H9 (cell line): ENCODE measurements at regions not wholly inside any gene's neighbourhood (a gene's known extent, or its start where the extent isn't known, plus 50 kb on each side); places are given as distances from the start of the nearest gene placed in this dataset.

Source experiments
- DNase-seq: peaks from one replicate; pipeline ENCODE4 v3.0.0-alpha.2; 2017
- H2AFZ ChIP-seq: one replicate; pipeline ENCODE4 v1.6.1; 2013; ENCODE audit warnings: mild to moderate bottlenecking, low read length, control low read depth, moderate library complexity
- H2AK5ac ChIP-seq: 2 replicates; pipeline ENCODE4 v1.6.1; 2013; ENCODE audit warnings: low read length, control low read depth, mixed read lengths; ENCODE audit not compliant: insufficient read length
- H2BK120ac ChIP-seq: one replicate; pipeline ENCODE4 v1.6.1; 2013; ENCODE audit warnings: low read depth, mild to moderate bottlenecking, low read length, control low read depth, inconsistent platforms; ENCODE audit not compliant: poor library complexity, severe bottlenecking
- H2BK12ac ChIP-seq: 2 replicates; pipeline ENCODE4 v1.6.1; 2013; ENCODE audit warnings: low read length, control low read depth, mixed read lengths, low read depth; ENCODE audit not compliant: insufficient read length
- H2BK15ac ChIP-seq: 2 replicates; pipeline ENCODE4 v1.6.1; 2013; ENCODE audit warnings: low read depth, low read length, control low read depth
- H2BK20ac ChIP-seq: one replicate; pipeline ENCODE4 v1.6.1; 2013; ENCODE audit warnings: low read depth, mild to moderate bottlenecking, low read length, control low read depth, inconsistent platforms; ENCODE audit not compliant: poor library complexity, severe bottlenecking
- H2BK5ac ChIP-seq: 2 replicates; pipeline ENCODE4 v1.6.1; 2013; ENCODE audit warnings: low read length, control low read depth, mixed read lengths; ENCODE audit not compliant: insufficient read length
- H3K14ac ChIP-seq: 2 replicates; pipeline ENCODE4 v1.6.1; 2013; ENCODE audit warnings: low read length, control low read depth; ENCODE audit not compliant: insufficient read depth
- H3K18ac ChIP-seq: 2 replicates; pipeline ENCODE4 v1.6.1; 2013; ENCODE audit warnings: low read depth, mild to moderate bottlenecking, mixed read lengths, low read length, control low read depth; ENCODE audit not compliant: insufficient read length
- H3K23ac ChIP-seq: 2 replicates; pipeline ENCODE4 v1.6.1; 2013; ENCODE audit warnings: low read length, control low read depth, mixed read lengths, low read depth; ENCODE audit not compliant: insufficient read length
- H3K23me2 ChIP-seq: 2 replicates; pipeline ENCODE4 v1.6.1; 2013; ENCODE audit warnings: low read depth, mild to moderate bottlenecking, mixed read lengths, low read length, control low read depth; ENCODE audit not compliant: insufficient read length, poor library complexity, severe bottlenecking
- H3K27ac ChIP-seq: 2 replicates; pipeline ENCODE4 v1.5.1; 2013; ENCODE audit warnings: low read length, control low read depth, mixed read lengths, low read depth; ENCODE audit not compliant: insufficient read length
- H3K27me3 ChIP-seq: 2 replicates; pipeline ENCODE4 v1.6.1; 2013; ENCODE audit warnings: low read length, control low read depth, inconsistent platforms; ENCODE audit not compliant: insufficient read depth
- H3K4ac ChIP-seq: 2 replicates; pipeline ENCODE4 v1.6.1; 2013; ENCODE audit warnings: low read depth, mild to moderate bottlenecking, control low read depth, inconsistent platforms, low read length, moderate library complexity
- H3K4me1 ChIP-seq: 2 replicates; pipeline ENCODE4 v1.6.1; 2013; ENCODE audit warnings: low read length, control low read depth, inconsistent platforms; ENCODE audit not compliant: insufficient read depth
- H3K4me2 ChIP-seq: 2 replicates; pipeline ENCODE4 v1.6.1; 2013; ENCODE audit warnings: low read length, control low read depth, mixed read lengths; ENCODE audit not compliant: insufficient read length, insufficient read depth
- H3K56ac ChIP-seq: 2 replicates; pipeline ENCODE4 v1.6.1; 2013; ENCODE audit warnings: low read depth, mild to moderate bottlenecking, mixed read lengths, low read length, control low read depth; ENCODE audit not compliant: insufficient read length
- H3K79me1 ChIP-seq: 2 replicates; pipeline ENCODE4 v1.6.1; 2013; ENCODE audit warnings: low read depth, mild to moderate bottlenecking, moderate library complexity, low read length, control low read depth, inconsistent platforms; ENCODE audit not compliant: insufficient read depth, poor library complexity, severe bottlenecking
- H3K79me2 ChIP-seq: 2 replicates; pipeline ENCODE4 v1.6.1; 2013; ENCODE audit warnings: low read length, control low read depth, inconsistent platforms; ENCODE audit not compliant: insufficient read depth
- H3K9ac ChIP-seq: 2 replicates; pipeline ENCODE4 v1.6.1; 2013; ENCODE audit warnings: low read length, control low read depth, mixed read lengths; ENCODE audit not compliant: insufficient read length; ENCODE audit errors: extremely low read depth
- H3K9me3 ChIP-seq: one replicate; pipeline ENCODE4 v1.6.1; 2013; ENCODE audit warnings: low read depth, low read length, inconsistent platforms; ENCODE audit not compliant: control insufficient read depth
- H3T11ph ChIP-seq: one replicate; pipeline ENCODE4 v1.6.1; 2013; ENCODE audit warnings: mild to moderate bottlenecking, low read length, control low read depth, inconsistent platforms
- H4K20me1 ChIP-seq: one replicate; pipeline ENCODE4 v1.6.1; 2013; ENCODE audit not compliant: control insufficient read depth, insufficient read length, insufficient read depth
- H4K5ac ChIP-seq: 2 replicates; pipeline ENCODE4 v1.6.1; 2013; ENCODE audit warnings: low read depth, mild to moderate bottlenecking, mixed read lengths, low read length, control low read depth; ENCODE audit not compliant: insufficient read length
- H4K8ac ChIP-seq: replicated peaks from 2 replicates; pipeline ENCODE4 v1.6.1; 2013; ENCODE audit warnings: low read length, control low read depth, mixed read lengths, low read depth; ENCODE audit not compliant: insufficient read length
- H4K91ac ChIP-seq: 2 replicates; pipeline ENCODE4 v1.6.1; 2013; ENCODE audit warnings: low read depth, mild to moderate bottlenecking, moderate library complexity, mixed read lengths, low read length, control low read depth; ENCODE audit not compliant: insufficient read length
- H3K27ac Mint-ChIP-seq, 3 experiments: 2 replicates in 2 of 3; 3 replicates in 1 of 3; pipeline ENCODE4 v1.8.0; 2020 to 2021; ENCODE audit warnings: mixed read lengths in 3 of 3, mild to moderate bottlenecking in 1 of 3, moderate library complexity in 1 of 3
- H3K27me3 Mint-ChIP-seq: 2 replicates; pipeline ENCODE4 v1.8.0; 2021; ENCODE audit warnings: low read depth, mild to moderate bottlenecking, moderate library complexity, mixed read lengths
- H3K36me3 Mint-ChIP-seq, 3 experiments: 2 replicates in 2 of 3; 3 replicates in 1 of 3; pipeline ENCODE4 v1.8.0; 2020 to 2021; ENCODE audit warnings: low read depth in 3 of 3, mixed read lengths in 3 of 3; ENCODE audit not compliant: insufficient read depth in 1 of 3
- H3K4me1 Mint-ChIP-seq, 2 experiments: 2 replicates each; pipeline ENCODE4 v1.8.0; 2020; ENCODE audit warnings: mixed read lengths in 2 of 2
- H3K4me3 Mint-ChIP-seq, 2 experiments: 2 replicates in 1 of 2; 3 replicates in 1 of 2; pipeline ENCODE4 v1.8.0; 2020 to 2021; ENCODE audit warnings: mild to moderate bottlenecking in 2 of 2, mixed read lengths in 2 of 2, moderate library complexity in 1 of 2
- H3K9me3 Mint-ChIP-seq, 2 experiments: 2 replicates in 1 of 2; 3 replicates in 1 of 2; pipeline ENCODE4 v1.8.0; 2020; ENCODE audit warnings: mild to moderate bottlenecking in 2 of 2, mixed read lengths in 2 of 2, moderate library complexity in 1 of 2
- WGBS: extraction: QIAGEN DNeasy Blood & Tissue Kit; methylation state at CpG from one replicate; pipeline ENCODE4 v1.1.7; 2013; ENCODE audit warnings: missing lambda C conversion rate, low lambda C conversion rate, mixed read lengths; ENCODE audit not compliant: insufficient read length; ENCODE audit errors: extremely low coverage; 5-methylcytosine and 5-hydroxymethylcytosine counted together
- TF ChIP-seq, protein P1 (sequence below): fragments of 200-600 bp; sonication (generic); conservative IDR thresholded peaks from 3 replicates; pipeline ENCODE4 v1.8.0; 2021; ENCODE audit warnings: antibody characterized with exemption, mild to moderate bottlenecking

DNA sequence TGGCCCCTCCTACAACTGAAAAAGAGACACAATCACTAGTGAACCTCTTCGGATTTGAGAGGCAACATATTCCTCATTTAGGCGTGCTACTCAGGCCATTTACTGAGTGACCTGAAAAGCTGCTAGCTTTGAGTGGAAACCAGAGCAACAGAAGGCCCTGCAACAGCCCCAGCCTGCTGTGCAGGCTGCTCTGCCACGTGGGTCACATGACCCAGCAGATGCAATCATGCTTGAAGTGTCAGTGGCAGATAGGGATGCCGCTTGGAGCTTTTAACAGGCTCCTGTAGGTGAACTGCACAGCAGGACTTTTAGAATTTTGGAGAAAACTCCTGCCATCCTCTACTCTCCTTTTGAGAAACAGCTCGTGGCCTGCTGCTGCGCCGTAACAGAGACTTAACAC lies 578.6 kb upstream of the RAB6C start:
- no peaks in the 10 kb centered on the region for H3K79me1 ChIP-seq
- H4K8ac ChIP-seq = no peak overlapping the region
- H3K79me2 ChIP-seq = no peaks in the 10 kb centered on the region
- H3K18ac ChIP-seq = no peak overlapping the region
- no peaks in the 10 kb centered on the region for H3K4me1 Mint-ChIP-seq
- no peak overlapping the region for H3T11ph ChIP-seq
- H3K4me3 Mint-ChIP-seq = no peak overlapping the region
- no peak overlapping the region for H2BK12ac ChIP-seq
- no CpG with 5 or more reads among the region's 7 CpGs for WGBS
- H4K5ac ChIP-seq = no peak overlapping the region
- H2BK5ac ChIP-seq = no peak overlapping the region
- no peak for DNase-seq
- no peak overlapping the region for H2BK15ac ChIP-seq
- H3K23me2 ChIP-seq = no peaks in the 10 kb centered on the region
- no peaks in the 10 kb centered on the region for H3K36me3 Mint-ChIP-seq
- no peaks in the 10 kb centered on the region for H3K27me3 ChIP-seq
- H3K14ac ChIP-seq = no peak overlapping the region
- no peak overlapping the region for H3K23ac ChIP-seq
- no peak overlapping the region for H2BK120ac ChIP-seq
- no peak overlapping the region for H2AFZ ChIP-seq
- H3K4me2 ChIP-seq = no peak overlapping the region
- TF ChIP-seq, protein P1, sequence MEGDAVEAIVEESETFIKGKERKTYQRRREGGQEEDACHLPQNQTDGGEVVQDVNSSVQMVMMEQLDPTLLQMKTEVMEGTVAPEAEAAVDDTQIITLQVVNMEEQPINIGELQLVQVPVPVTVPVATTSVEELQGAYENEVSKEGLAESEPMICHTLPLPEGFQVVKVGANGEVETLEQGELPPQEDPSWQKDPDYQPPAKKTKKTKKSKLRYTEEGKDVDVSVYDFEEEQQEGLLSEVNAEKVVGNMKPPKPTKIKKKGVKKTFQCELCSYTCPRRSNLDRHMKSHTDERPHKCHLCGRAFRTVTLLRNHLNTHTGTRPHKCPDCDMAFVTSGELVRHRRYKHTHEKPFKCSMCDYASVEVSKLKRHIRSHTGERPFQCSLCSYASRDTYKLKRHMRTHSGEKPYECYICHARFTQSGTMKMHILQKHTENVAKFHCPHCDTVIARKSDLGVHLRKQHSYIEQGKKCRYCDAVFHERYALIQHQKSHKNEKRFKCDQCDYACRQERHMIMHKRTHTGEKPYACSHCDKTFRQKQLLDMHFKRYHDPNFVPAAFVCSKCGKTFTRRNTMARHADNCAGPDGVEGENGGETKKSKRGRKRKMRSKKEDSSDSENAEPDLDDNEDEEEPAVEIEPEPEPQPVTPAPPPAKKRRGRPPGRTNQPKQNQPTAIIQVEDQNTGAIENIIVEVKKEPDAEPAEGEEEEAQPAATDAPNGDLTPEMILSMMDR = no peak
- no peak overlapping the region for H2AK5ac ChIP-seq
- no peak overlapping the region for H3K56ac ChIP-seq
- no peaks in the 10 kb centered on the region for H4K20me1 ChIP-seq
- H2BK20ac ChIP-seq = no peak overlapping the region
- H3K9me3 ChIP-seq = no peaks in the 10 kb centered on the region
- H3K4me1 ChIP-seq = no peaks in the 10 kb centered on the region
- H3K9me3 Mint-ChIP-seq = no peaks in the 10 kb centered on the region
- H3K27ac Mint-ChIP-seq = no peak overlapping the region
- H3K9ac ChIP-seq = no peak overlapping the region
- no peak overlapping the region for H3K4ac ChIP-seq
- no peak overlapping the region for H4K91ac ChIP-seq
- H3K27me3 Mint-ChIP-seq = 0 out of 2 replicates have a peak, but pooled peaks cover 2% of the 10 kb centered on the region
- H3K27ac ChIP-seq = no peak overlapping the region
